ENCODE measurements at regions not wholly inside any gene's neighbourhood (a gene's known extent, or its start where the extent isn't known, plus 50 kb on each side); places are given as distances from the start of the nearest gene placed in this dataset.

GRCh38 chr5:88503406-88503805 is 234.8 kb upstream of the TMEM161B start (continued):
- TF ChIP-seq ZNF598 (CRISPR knock-in tag; IDR thresholded peaks at IDR 0.05; ENCODE audit: borderline replicate concordance), result no peak
- TF ChIP-seq, protein P1, sequence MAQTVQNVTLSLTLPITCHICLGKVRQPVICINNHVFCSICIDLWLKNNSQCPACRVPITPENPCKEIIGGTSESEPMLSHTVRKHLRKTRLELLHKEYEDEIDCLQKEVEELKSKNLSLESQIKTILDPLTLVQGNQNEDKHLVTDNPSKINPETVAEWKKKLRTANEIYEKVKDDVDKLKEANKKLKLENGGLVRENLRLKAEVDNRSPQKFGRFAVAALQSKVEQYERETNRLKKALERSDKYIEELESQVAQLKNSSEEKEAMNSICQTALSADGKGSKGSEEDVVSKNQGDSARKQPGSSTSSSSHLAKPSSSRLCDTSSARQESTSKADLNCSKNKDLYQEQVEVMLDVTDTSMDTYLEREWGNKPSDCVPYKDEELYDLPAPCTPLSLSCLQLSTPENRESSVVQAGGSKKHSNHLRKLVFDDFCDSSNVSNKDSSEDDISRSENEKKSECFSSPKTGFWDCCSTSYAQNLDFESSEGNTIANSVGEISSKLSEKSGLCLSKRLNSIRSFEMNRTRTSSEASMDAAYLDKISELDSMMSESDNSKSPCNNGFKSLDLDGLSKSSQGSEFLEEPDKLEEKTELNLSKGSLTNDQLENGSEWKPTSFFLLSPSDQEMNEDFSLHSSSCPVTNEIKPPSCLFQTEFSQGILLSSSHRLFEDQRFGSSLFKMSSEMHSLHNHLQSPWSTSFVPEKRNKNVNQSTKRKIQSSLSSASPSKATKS (CRISPR knock-in tag; IDR thresholded peaks at IDR 0.05), result no peak

GRCh38 chr5:88503041-88503345 is 234.3 kb upstream of the TMEM161B start:
- TF ChIP-seq ZNF639 (CRISPR knock-in tag; conservative IDR thresholded peaks at IDR 0.05) (no peak), ERF (CRISPR knock-in tag; IDR thresholded peaks at IDR 0.05) (no peak), KLF12 (CRISPR knock-in tag; IDR thresholded peaks at IDR 0.05; ENCODE audit: borderline replicate concordance) (no peak), ZBTB14 (CRISPR knock-in tag; IDR thresholded peaks at IDR 0.05) (no peak), ZNF781 (CRISPR knock-in tag; IDR thresholded peaks at IDR 0.05; ENCODE audit: borderline replicate concordance, not compliant biosample characterization) (no peak)
- Histone ChIP-seq H3K9me3 (ENCODE audit: low read length) (no peaks in the 10 kb centered on the region), H4K20me1 (ENCODE audit: insufficient read depth, low read length) (no peaks in the 10 kb centered on the region), H3K4me2 (ENCODE audit: low read depth, low read length) (peak overlapping the region; percentile 79), H3K36me3 (replicated peaks in 1 of 2; ENCODE audit: control insufficient read depth in 1 of 2, insufficient read depth in 2 of 2, low read length in 2 of 2) (no peaks in the 10 kb centered on the region), H3K27ac (ENCODE audit: extremely low read length, insufficient read depth, low read length) (no peak overlapping the region), H3K4me1 (ENCODE audit: insufficient read depth, low read length) (0 out of 2 replicates have a peak, but pooled peaks cover 8% of the 10 kb centered on the region), H3K27me3 (ENCODE audit: control insufficient read depth in 1 of 2, insufficient read depth in 2 of 2, low read length in 2 of 2) (no peaks in the 10 kb centered on the region), H3K4me3 (replicated peaks in 1 of 3; ENCODE audit: insufficient read depth in 1 of 3, low read depth in 2 of 3, low read length in 3 of 3) (peak overlapping the region in 1 of 3 experiments; percentile 58; a peak in 3 of 6 replicates), H3K79me2 (ENCODE audit: insufficient read depth, low read length) (no peaks in the 10 kb centered on the region), H3K9ac (ENCODE audit: insufficient read depth, low read depth, low read length) (no peak overlapping the region), H2AFZ (ENCODE audit: low read length) (peak overlapping the region; percentile 96)
- FAIRE-seq (no peak), DNase-seq (ENCODE audit: low spot score) (no peak), ATAC-seq (no peak)
- intact Hi-C loops (cut with micrococcal nuclease; ENCODE audit: unreplicated experiment) (no loop called here), in situ Hi-C loops (cut with HindIII; ENCODE audit: extremely low pct_ligation_motif_present, low pct_unique_long_range_greater_than_20kb) (no loop called here)
- POLR2A ChIA-PET, result no interaction called here
- CTCF ChIA-PET (ENCODE audit: low intra/inter-chr PET ratio, low total read pairs), result no interaction called here
- BruUV-seq (replicated peaks), result no TSS peak
- 4% methylated on average over 2 of the region's 2 CpGs for WGBS (ENCODE audit: low lambda C conversion rate)
